ENCODE measurements at regions not wholly inside any gene's neighbourhood (a gene's known extent, or its start where the extent isn't known, plus 50 kb on each side); places are given as distances from the start of the nearest gene placed in this dataset.
A peak's percentile ranks its signal among the peaks of the same experiment; 100 is the strongest.
"Not testable (repeated sequence)": the region's sequence is repeated elsewhere in the genome, so short reads cannot be mapped to it uniquely, and the experiment has no call there.

DNA sequence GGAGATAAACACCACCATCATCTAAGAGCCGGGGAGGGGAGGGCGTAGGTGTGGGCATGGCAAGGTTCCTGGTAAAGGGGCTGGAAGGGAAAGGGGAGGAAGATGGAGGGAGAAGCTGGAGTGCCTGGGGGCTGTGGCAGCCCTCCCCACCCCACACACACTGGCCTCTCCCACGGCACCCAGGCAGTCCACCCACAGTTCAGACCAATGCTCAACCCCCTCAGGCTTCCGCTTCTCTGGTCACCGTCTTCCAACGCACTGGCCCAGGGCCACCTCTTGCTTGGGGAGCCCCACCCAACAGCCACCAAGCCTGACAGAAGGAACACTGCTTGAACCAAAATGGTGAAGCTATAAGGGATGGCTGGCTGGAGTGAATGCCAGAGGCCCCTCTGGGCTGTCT, 160.3 kb downstream of the GOLGA6L4 start:
- H3K4me1 ChIP-seq (ENCODE audit: control insufficient read depth, insufficient read depth, low read length); H3K27ac ChIP-seq (ENCODE audit: low read length); H3K36me3 ChIP-seq (ENCODE audit: control insufficient read depth, insufficient read depth, low read length); CTCF ChIA-PET; POLR2A ChIA-PET; H3K9me3 ChIP-seq (ENCODE audit: control insufficient read depth, insufficient read depth, low read depth, low read length); DNase-seq (ENCODE audit: low read depth, low spot score); BruUV-seq (replicated peaks); ATAC-seq; in situ Hi-C loops (cut with HindIII; ENCODE audit: low pct_unique_long_range_greater_than_20kb, low sequenced_read_pairs); intact Hi-C loops (cut with micrococcal nuclease; ENCODE audit: unreplicated experiment); H3K4me3 ChIP-seq (ENCODE audit: low read depth in 2 of 2, low read length in 2 of 2); H3K27me3 ChIP-seq (ENCODE audit: control insufficient read depth, insufficient read depth, low read length): not testable (repeated sequence)

DNA sequence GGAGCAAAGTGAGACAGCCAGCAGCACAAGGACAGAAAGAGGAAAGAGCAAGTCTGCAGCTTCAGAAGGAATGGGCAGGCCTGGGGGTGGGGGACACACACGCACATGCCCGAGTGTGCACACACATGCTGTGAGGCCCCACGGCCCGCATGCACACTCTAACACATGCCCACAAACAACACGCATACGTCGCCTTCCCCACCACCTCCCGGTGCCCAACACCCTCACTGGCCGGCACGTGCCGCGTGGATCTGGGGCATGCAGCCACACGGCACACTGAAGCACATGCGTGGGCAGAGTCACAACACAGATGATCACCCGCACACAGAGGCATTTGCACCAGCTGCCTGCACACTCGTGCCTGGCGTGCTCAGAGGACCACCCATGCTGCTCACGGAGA, 161.5 kb downstream of the GOLGA6L4 start:
- BruUV-seq (replicated peaks); H3K4me3 ChIP-seq (ENCODE audit: low read depth in 2 of 2, low read length in 2 of 2); H3K36me3 ChIP-seq (ENCODE audit: control insufficient read depth, insufficient read depth, low read length); ATAC-seq; CTCF ChIA-PET; H3K27me3 ChIP-seq (ENCODE audit: control insufficient read depth, insufficient read depth, low read length); intact Hi-C loops (cut with micrococcal nuclease; ENCODE audit: unreplicated experiment); in situ Hi-C loops (cut with HindIII; ENCODE audit: low pct_unique_long_range_greater_than_20kb, low sequenced_read_pairs); DNase-seq (ENCODE audit: low read depth, low spot score); H3K9me3 ChIP-seq (ENCODE audit: control insufficient read depth, insufficient read depth, low read depth, low read length); H3K27ac ChIP-seq (ENCODE audit: low read length); H3K4me1 ChIP-seq (ENCODE audit: control insufficient read depth, insufficient read depth, low read length); POLR2A ChIA-PET: not testable (repeated sequence)

DNA sequence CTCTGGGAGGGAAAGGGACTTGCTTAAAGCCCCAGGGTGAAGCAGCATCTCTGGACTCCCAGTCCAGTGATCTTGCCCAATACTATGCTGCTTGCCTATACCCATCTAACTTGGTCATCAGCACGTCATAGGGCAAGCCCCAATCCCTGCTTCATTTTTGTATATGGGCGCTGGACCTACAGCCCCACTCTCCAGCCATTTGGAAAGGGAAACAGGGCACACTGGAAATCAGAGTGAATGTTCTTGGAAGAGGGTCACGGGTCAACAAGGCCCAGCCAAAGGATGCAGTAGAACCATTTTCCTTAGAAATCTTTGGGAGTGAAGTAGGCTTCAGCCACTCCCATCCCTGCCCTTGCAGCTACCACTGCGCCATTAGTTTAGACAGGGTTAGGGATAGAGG, 162.5 kb downstream of the GOLGA6L4 start:
- in situ Hi-C loops (cut with HindIII; ENCODE audit: low pct_unique_long_range_greater_than_20kb, low sequenced_read_pairs); ATAC-seq; H3K9me3 ChIP-seq (ENCODE audit: control insufficient read depth, insufficient read depth, low read depth, low read length); H3K4me1 ChIP-seq (ENCODE audit: control insufficient read depth, insufficient read depth, low read length); intact Hi-C loops (cut with micrococcal nuclease; ENCODE audit: unreplicated experiment); H3K36me3 ChIP-seq (ENCODE audit: control insufficient read depth, insufficient read depth, low read length); POLR2A ChIA-PET; BruUV-seq (replicated peaks); H3K27ac ChIP-seq (ENCODE audit: low read length); H3K27me3 ChIP-seq (ENCODE audit: control insufficient read depth, insufficient read depth, low read length); CTCF ChIA-PET; DNase-seq (ENCODE audit: low read depth, low spot score); H3K4me3 ChIP-seq (ENCODE audit: low read depth in 2 of 2, low read length in 2 of 2): not testable (repeated sequence)

DNA sequence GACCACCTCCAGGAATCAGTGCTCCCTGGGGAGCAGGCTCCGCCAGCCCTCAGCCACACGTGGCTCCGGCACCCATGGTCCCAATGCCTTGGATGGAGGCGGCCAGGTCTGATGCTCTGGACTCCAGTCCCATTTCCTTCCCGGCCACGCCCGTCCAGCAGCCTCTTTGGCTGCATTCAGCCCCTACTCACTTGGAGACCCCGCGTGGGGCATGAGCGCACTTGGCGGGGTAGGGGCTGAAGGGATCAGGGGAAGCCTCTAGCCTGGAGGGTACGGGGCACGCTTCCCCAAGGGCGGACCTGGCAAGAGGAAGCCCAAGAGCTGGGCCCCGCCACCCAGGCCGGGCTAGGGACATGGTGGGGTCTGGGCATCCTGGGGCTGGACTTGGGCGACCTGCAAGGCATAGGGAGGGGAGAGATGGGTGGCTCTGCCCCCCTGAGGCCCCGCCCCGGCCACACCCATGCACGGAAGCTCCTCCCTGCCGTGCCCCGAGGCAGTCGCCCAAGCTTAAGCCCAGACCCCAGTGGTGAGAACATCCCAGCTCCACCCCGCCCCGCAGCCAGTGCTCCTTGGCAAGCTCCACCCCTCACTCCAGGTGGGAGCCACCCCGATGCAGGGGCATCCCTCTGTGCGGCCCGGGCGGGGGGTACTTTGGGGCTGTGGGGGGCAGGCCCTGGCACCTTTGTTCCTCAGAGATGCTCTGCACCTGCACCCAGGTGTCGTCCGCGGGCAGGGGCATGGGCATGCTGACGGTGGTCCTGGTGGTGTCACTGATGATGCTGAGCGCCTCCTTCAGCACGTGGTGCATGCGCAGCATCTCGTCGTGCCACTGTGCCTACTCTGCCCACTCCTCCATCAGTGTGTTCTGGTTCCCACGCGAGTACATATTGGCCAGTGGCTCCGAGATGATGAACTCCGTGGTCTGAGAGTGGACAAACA, 163.5 kb downstream of the GOLGA6L4 start:
- POLR2A ChIA-PET = no interaction called here
- Histone ChIP-seq H3K27me3 (ENCODE audit: control insufficient read depth, insufficient read depth, low read length) (no peaks in the 10 kb centered on the region), H3K4me1 (ENCODE audit: control insufficient read depth, insufficient read depth, low read length) (no peaks in the 10 kb centered on the region), H3K27ac (ENCODE audit: low read length) (no peak overlapping the region), H3K36me3 (ENCODE audit: control insufficient read depth, insufficient read depth, low read length) (no peaks in the 10 kb centered on the region), H3K9me3 (ENCODE audit: control insufficient read depth, insufficient read depth, low read depth, low read length) (no peaks in the 10 kb centered on the region), H3K4me3 (ENCODE audit: low read depth in 2 of 2, low read length in 2 of 2) (no peak overlapping the region)
- in situ Hi-C loops (cut with HindIII; ENCODE audit: low pct_unique_long_range_greater_than_20kb, low sequenced_read_pairs) = no loop called here
- BruUV-seq (replicated peaks) = no TSS peak
- intact Hi-C loops (cut with micrococcal nuclease; ENCODE audit: unreplicated experiment) = no loop called here
- TF ChIP-seq, protein P1, sequence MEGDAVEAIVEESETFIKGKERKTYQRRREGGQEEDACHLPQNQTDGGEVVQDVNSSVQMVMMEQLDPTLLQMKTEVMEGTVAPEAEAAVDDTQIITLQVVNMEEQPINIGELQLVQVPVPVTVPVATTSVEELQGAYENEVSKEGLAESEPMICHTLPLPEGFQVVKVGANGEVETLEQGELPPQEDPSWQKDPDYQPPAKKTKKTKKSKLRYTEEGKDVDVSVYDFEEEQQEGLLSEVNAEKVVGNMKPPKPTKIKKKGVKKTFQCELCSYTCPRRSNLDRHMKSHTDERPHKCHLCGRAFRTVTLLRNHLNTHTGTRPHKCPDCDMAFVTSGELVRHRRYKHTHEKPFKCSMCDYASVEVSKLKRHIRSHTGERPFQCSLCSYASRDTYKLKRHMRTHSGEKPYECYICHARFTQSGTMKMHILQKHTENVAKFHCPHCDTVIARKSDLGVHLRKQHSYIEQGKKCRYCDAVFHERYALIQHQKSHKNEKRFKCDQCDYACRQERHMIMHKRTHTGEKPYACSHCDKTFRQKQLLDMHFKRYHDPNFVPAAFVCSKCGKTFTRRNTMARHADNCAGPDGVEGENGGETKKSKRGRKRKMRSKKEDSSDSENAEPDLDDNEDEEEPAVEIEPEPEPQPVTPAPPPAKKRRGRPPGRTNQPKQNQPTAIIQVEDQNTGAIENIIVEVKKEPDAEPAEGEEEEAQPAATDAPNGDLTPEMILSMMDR (IDR thresholded peaks at IDR 0.05) = no peak
- TF ChIP-seq TCF7L2 (IDR thresholded peaks at IDR 0.05; ENCODE audit: low read depth, low read length) = no peak
- CTCF ChIA-PET = no interaction called here
- DNase-seq (ENCODE audit: low read depth, low spot score) (no peak), ATAC-seq (peak; percentile 38; the same call in 1 of the 2 replicates)
